Hematopoietic multipotent progenitor cell treated with erythropoietin and hydrocortisone succinate and interleukin-3 and kit ligand, for 17 days (in vitro differentiated cells): ENCODE measurements at regions not wholly inside any gene's neighbourhood (a gene's known extent, or its start where the extent isn't known, plus 50 kb on each side); places are given as distances from the start of the nearest gene placed in this dataset.

Source experiments
- DNase-seq: peaks from one replicate; pipeline ENCODE4 v3.0.0-alpha.2; 2015; ENCODE audit warnings: low spot score

DNA sequence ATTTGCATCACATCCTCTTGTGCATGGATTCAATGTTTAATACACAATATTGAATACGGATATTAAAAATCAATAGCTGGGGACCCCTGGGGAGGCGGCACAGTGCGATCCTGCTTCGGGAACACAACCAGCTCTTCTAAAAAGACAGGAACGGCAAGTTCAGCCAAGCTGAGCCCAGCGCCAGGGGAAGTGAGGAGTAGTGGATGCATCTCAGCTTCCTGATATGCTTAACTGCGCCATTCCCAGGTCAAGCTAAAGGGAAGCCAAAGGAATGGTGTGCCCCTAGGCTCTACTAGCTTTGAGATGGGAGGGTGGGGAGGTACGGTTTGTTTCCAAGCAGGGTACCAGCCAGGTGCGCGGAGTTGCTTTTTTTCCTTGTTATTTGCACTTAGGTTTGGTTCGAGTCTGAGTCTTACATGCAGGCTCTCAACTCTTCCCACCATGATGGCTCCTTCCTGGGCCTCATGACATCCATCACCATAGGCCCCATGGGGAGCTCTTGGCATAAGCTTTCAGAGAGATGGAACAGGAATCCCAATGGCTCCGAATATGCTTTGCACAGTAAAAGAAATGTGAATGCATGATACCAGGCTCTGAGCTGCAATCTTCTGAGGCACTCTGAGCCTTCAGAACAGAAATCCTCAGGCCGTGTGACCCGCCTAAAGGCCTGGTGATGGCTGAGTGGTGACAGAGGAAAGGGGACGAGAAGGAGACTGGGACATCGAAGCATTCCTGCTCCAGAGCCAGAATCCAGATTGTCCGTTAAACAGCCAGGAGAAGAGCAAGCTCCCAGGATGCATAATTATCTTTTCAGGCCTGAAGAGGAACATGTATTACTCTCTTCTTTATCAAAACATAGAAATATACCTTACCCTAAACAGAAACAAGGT lies 51.8 kb upstream of the BCOR start:
- no peak for DNase-seq

DNA sequence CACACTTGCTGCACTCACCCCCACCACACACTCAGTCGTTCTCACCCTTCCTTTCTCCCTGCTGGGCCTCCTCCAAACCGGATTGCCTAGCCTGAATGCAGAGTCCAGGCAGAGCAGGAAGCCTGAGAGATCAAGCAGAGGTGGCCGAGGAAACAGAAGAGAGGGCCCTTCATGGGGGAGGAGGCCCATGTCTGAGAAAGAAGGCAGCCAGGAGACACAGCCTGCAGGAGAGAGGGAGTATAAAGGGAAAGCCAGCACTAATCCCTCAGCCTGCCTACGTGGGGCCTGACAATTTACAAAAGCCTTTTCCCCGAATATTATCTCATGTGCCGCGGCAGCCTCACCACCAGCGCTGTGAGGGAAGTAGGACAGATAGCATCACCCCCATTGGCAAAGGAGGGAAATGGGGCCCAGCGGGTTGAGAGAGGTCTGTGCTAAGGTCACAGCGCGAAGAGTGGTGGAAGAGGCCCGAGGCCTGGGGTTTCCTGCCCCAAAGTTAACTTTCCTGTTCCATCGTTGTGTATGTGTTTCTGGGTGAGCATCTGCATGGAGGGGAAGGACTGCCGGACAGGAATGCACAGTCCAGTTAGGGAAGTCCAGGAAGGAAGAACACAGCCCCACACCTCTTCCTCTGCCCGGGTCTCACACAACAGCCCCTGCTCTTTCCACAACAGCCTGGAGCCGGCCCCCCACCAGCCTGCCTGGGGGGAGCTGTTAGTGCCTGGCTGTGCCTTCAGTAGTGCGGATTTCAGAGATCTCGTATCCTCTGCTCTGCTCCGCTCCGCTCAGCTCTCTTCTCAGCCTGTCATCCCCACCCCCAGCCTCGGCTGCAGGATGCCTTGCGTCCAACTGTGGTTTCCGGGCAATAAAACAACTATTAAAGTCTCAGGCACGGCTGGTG lies 50.9 kb upstream of the BCOR start:
- DNase-seq, result no peak

DNA sequence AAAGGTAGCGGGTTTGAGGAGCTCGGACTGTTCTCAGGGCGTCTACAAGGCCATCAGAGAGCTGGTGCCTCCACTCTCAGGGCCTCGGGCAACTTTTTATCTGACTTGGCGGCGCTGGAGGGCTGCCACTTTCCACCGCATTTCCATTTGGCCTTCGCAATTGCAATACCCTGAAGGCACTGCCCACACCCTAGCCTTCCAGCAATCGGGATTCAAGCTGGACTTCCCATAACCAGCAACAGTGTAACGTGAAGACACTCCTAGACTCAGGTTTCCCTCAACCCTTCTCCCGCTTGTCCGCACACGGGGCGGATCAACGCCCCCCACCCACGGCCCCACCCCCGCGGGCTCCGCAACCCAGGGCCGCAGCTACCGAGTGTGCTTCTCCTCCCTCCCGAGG lies 50.2 kb upstream of the BCOR start:
- no peak for DNase-seq
